Stomach (tissue), 8 donors: ENCODE measurements at regions not wholly inside any gene's neighbourhood (a gene's known extent, or its start where the extent isn't known, plus 50 kb on each side); places are given as distances from the start of the nearest gene placed in this dataset.

Source experiments
- DNase-seq, 2 donors: peaks; one replicate each; pipeline versions ENCODE4 v3.0.0 to v3.0.0-alpha.2; 2013 to 2019
- H3K27ac ChIP-seq, 5 donors: fragments of 200-600 bp in 4 of 5; sonication (generic) in 4 of 5; one replicate each; pipeline ENCODE4 v1.5.1; 2013 to 2019; ENCODE audit warnings: mild to moderate bottlenecking in 1 of 5, moderate library complexity in 1 of 5
- H3K27me3 ChIP-seq, 3 donors: fragments of 200-600 bp; sonication (generic); one replicate each; pipeline ENCODE4 v1.5.1; 2017 to 2019; ENCODE audit warnings: mixed run types in 1 of 3
- H3K36me3 ChIP-seq, 4 donors: fragments of 200-600 bp; sonication (generic); 1 replicate in 3 of 4; 2 replicates in 1 of 4; pipeline ENCODE4 v1.5.1; 2016 to 2019
- H3K4me1 ChIP-seq, 4 donors: fragments of 200-600 bp; sonication (generic); one replicate each; pipeline ENCODE4 v1.5.1; 2016 to 2019
- H3K4me3 ChIP-seq, 4 donors: fragments of 200-600 bp; sonication (generic) in 3 of 4; one replicate each; pipeline ENCODE4 v1.5.1; 2016 to 2019; ENCODE audit warnings: mild to moderate bottlenecking in 1 of 4
- H3K9me3 ChIP-seq, 4 donors: fragments of 200-600 bp; sonication (generic); one replicate each; pipeline ENCODE4 v1.5.1; 2016 to 2019
- EP300 ChIP-seq: sonication (generic); formaldehyde crosslinking; IDR thresholded peaks from one replicate; pipeline ENCODE4 v1.6.1; 2017; ENCODE audit warnings: antibody characterized with exemption
- POLR2A ChIP-seq, 4 donors: fragments of 450-650 bp; IDR thresholded peaks; one replicate each; pipeline ENCODE4 v1.6.1; 2016; ENCODE audit warnings: antibody characterized with exemption in 4 of 4, control low read depth in 2 of 4, mild to moderate bottlenecking in 1 of 4, moderate library complexity in 1 of 4
- POLR2AphosphoS5 ChIP-seq, 3 donors: sonication (generic); formaldehyde crosslinking; IDR thresholded peaks; one replicate each; pipeline ENCODE4 v1.6.1; 2016; ENCODE audit warnings: antibody characterized with exemption in 3 of 3
- WGBS, 5 donors: extraction: QIAGEN DNeasy Blood & Tissue Kit in 3 of 5; methylation state at CpG; one replicate each; pipeline versions ENCODE4 v1.1.5 to v1.1.7; 2013 to 2018; 5-methylcytosine and 5-hydroxymethylcytosine counted together
- intact Hi-C: fragments of 100-400 bp; cut with DNase I; formaldehyde crosslinking; loops from one replicate; pipeline ENCODE4 v1.15.1; 2023; ENCODE audit warnings: low total_unique reads
- TF ChIP-seq, protein P1 (sequence below), 7 experiments: fragments of 450-650 bp in 4 of 7; fragments of 200-600 bp in 3 of 7; sonication (generic) in 3 of 7; IDR thresholded peaks; one replicate each; pipeline ENCODE4 v1.5.1; 2016 to 2019; ENCODE audit warnings: antibody characterized with exemption in 7 of 7, control low read depth in 2 of 7, mild to moderate bottlenecking in 1 of 7
- donor health status: healthy with polysubstance abuse.
- donor health status: Bipolar disorder and iron deficiency.
- donor health status: healthy.

DNA sequence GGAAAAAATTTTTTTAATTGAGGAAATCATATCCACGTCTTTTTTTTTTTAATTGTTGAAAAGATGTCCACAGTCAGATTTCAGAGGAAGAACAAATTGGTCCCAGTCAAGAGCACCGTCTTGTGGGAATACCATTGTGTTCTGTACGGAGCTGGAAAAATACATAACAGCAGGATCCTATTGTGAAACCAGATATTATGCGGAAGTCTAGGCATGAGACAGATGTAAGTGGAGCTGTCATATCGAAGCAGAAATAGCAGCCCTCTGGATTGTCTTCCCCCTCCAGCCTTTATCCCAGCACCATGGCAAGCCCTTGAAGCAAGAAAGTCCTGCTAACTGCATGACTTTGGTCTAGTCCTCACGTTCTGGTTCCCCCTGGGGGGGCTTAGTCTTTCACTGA, 391.6 kb upstream of the ASIC2 start:
- no peaks in the 10 kb centered on the region for H3K4me1 ChIP-seq
- no peak for DNase-seq
- peaks cover 0 to 5% (median 4%) of the 10 kb centered on the region in 4 donors for H3K9me3 ChIP-seq
- H3K4me3 ChIP-seq: no peak overlapping the region
- intact Hi-C loops: no loop called here
- H3K27me3 ChIP-seq: peaks cover 0 to 21% (median 0%) of the 10 kb centered on the region in 3 donors
- TF ChIP-seq EP300: no peak
- TF ChIP-seq, protein P1, sequence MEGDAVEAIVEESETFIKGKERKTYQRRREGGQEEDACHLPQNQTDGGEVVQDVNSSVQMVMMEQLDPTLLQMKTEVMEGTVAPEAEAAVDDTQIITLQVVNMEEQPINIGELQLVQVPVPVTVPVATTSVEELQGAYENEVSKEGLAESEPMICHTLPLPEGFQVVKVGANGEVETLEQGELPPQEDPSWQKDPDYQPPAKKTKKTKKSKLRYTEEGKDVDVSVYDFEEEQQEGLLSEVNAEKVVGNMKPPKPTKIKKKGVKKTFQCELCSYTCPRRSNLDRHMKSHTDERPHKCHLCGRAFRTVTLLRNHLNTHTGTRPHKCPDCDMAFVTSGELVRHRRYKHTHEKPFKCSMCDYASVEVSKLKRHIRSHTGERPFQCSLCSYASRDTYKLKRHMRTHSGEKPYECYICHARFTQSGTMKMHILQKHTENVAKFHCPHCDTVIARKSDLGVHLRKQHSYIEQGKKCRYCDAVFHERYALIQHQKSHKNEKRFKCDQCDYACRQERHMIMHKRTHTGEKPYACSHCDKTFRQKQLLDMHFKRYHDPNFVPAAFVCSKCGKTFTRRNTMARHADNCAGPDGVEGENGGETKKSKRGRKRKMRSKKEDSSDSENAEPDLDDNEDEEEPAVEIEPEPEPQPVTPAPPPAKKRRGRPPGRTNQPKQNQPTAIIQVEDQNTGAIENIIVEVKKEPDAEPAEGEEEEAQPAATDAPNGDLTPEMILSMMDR (IDR thresholded peaks at IDR 0.05): no peak
- TF ChIP-seq POLR2AphosphoS5 (IDR thresholded peaks at IDR 0.05): no peak
- no peak for TF ChIP-seq POLR2A (IDR thresholded peaks at IDR 0.05)
- WGBS, 5 donors: 72 to 78% (median 75%) methylated on average over 6 of the region's 6 CpGs
- H3K36me3 ChIP-seq: no peaks in the 10 kb centered on the region
- no peak overlapping the region for H3K27ac ChIP-seq

DNA sequence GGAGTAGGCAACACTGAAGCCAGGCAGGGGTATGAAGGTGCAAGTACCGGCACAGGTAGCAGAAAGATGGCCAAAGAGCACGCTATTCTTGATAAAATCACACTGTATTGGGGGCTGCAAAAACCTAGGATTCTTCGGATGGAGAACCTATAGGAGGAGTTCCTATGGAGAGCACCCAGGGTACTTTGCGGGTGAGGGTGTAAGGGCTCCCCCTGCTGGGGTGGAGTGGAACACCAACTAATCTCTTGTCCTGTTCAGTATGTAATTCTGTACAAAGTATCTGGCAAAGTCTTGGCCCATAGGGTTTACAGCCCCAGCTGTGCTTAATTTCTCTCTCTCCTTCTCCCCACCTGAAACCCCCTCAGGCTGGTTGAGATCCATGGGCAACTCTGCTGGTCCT, 393.1 kb upstream of the ASIC2 start:
- no peaks in the 10 kb centered on the region for H3K4me1 ChIP-seq
- WGBS, 5 donors: 79 to 89% (median 83%) methylated on average over 4 of the region's 4 CpGs
- H3K27ac ChIP-seq: no peak overlapping the region
- no peak for DNase-seq
- peaks cover 0 to 21% (median 0%) of the 10 kb centered on the region in 3 donors for H3K27me3 ChIP-seq
- H3K9me3 ChIP-seq: peaks cover 0 to 6% (median 5%) of the 10 kb centered on the region in 4 donors
- no peak for TF ChIP-seq POLR2A (IDR thresholded peaks at IDR 0.05)
- no peak for TF ChIP-seq POLR2AphosphoS5 (IDR thresholded peaks at IDR 0.05)
- no peak for TF ChIP-seq EP300
- TF ChIP-seq, protein P1 (IDR thresholded peaks at IDR 0.05): no peak
- intact Hi-C loops: no loop called here
- H3K36me3 ChIP-seq: no peaks in the 10 kb centered on the region
- H3K4me3 ChIP-seq: no peak overlapping the region

DNA sequence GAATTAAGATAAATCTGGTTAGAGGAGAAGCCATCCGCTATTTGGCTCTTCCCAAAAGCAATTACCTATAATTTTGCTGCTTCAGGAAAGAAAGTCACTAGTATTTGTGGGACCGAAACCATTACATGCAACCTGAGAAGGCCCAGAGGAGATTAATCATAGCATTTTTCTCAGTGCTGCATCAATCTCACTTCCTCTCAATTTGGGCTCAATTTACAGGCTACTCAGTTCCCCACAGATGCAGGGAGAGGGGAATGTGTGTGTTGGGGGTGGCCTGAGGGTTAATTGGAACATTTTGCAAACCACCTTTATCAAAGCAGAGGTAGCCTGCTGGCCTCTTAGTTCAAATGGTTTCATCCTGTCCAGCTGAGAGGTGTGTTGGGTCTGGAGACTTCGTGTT, 394.7 kb upstream of the ASIC2 start:
- DNase-seq: no peak
- Histone ChIP-seq H3K36me3 (no peaks in the 10 kb centered on the region), H3K4me3 (no peak overlapping the region), H3K9me3 (peaks cover 0 to 6% (median 5%) of the 10 kb centered on the region in 4 donors), H3K27ac (no peak overlapping the region), H3K27me3 (peaks cover 0 to 21% (median 0%) of the 10 kb centered on the region in 3 donors), H3K4me1 (no peaks in the 10 kb centered on the region)
- TF ChIP-seq EP300: no peak
- intact Hi-C loops: no loop called here
- WGBS, 5 donors: 56 to 79% (median 71%) methylated on average over 3 of the region's 3 CpGs

DNA sequence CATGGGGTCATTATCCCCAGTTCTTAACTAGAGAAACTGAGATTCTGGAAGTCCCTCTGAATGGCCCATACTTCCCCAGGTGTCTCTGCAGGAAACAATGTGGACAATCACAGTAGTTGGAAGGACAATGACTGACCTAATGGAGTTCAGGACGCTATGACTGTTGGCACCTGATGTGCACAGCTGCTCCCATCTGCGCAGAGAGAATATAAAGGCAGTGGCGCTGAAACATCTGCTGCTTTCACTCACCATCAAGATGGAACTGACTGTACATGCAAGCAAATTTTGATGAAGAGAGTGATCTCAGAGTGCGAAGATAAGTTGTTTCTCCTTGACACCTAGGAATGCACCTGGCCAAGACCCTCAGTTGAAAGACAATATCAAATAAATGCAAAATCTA, 395.7 kb upstream of the ASIC2 start:
- TF ChIP-seq EP300 (no peak), POLR2AphosphoS5 (IDR thresholded peaks at IDR 0.05) (no peak), POLR2A (IDR thresholded peaks at IDR 0.05) (no peak)
- TF ChIP-seq, protein P1 (IDR thresholded peaks at IDR 0.05): no peak
- intact Hi-C loops: no loop called here
- 73 to 88% (median 81%) methylated on average over 4 of the region's 4 CpGs for WGBS, 5 donors
- H3K9me3 ChIP-seq: peaks cover 0 to 6% (median 5%) of the 10 kb centered on the region in 4 donors
- H3K4me1 ChIP-seq: no peaks in the 10 kb centered on the region
- H3K4me3 ChIP-seq: no peak overlapping the region
- H3K27ac ChIP-seq: no peak overlapping the region
- H3K36me3 ChIP-seq: no peaks in the 10 kb centered on the region
- H3K27me3 ChIP-seq: peaks cover 0 to 21% (median 0%) of the 10 kb centered on the region in 3 donors
- DNase-seq: no peak

DNA sequence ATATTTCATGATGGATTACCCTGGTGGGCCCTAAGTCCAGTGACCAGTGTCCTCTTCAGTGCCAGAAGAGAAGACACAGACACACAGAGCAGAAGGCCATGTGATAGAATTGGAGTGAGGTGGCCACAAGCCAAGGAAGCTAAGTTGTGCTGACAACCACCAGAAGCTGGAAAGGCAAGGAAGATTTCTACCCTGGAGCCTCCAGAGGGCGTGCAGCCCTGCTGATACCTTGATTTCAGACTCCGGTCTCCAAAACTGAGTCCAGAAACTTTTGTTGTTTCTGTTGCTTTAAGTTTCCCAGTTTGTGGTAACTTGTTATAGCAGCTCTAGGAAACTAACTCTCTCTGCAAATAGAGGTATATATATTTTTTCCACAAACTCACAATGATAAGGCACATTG, 396.6 kb upstream of the ASIC2 start:
- peaks cover 0 to 29% (median 0%) of the 10 kb centered on the region in 3 donors for H3K27me3 ChIP-seq
- no peak for DNase-seq
- H3K4me3 ChIP-seq: no peak overlapping the region
- intact Hi-C loops: no loop called here
- WGBS, 5 donors: 68 to 79% (median 73%) methylated on average over 2 of the region's 2 CpGs
- no peak overlapping the region for H3K27ac ChIP-seq
- H3K4me1 ChIP-seq: no peaks in the 10 kb centered on the region
- H3K9me3 ChIP-seq: peaks cover 0 to 6% (median 5%) of the 10 kb centered on the region in 4 donors
- TF ChIP-seq, protein P1 (IDR thresholded peaks at IDR 0.05): no peak
- TF ChIP-seq EP300 (no peak), POLR2AphosphoS5 (IDR thresholded peaks at IDR 0.05) (no peak), POLR2A (IDR thresholded peaks at IDR 0.05) (no peak)
- H3K36me3 ChIP-seq: no peaks in the 10 kb centered on the region
